Thyroid gland (tissue), 4 donors: ENCODE measurements at regions not wholly inside any gene's neighbourhood (a gene's known extent, or its start where the extent isn't known, plus 50 kb on each side); places are given as distances from the start of the nearest gene placed in this dataset.

Source experiments
- DNase-seq, 2 donors: peaks; one replicate each; pipeline ENCODE4 v3.0.0-alpha.2; 2019
- H3K27ac ChIP-seq, 3 donors: fragments of 200-600 bp; sonication (generic); 1 replicate in 2 of 3; 2 replicates in 1 of 3; pipeline ENCODE4 v1.5.1; 2016 to 2019; ENCODE audit warnings: mild to moderate bottlenecking in 1 of 3, moderate library complexity in 1 of 3
- H3K27me3 ChIP-seq: fragments of 200-600 bp; sonication (generic); one replicate; pipeline ENCODE4 v1.5.1; 2019
- H3K36me3 ChIP-seq, 2 donors: fragments of 200-600 bp; sonication (generic); one replicate each; pipeline ENCODE4 v1.5.1; 2016 to 2019
- H3K4me1 ChIP-seq, 2 donors: fragments of 200-600 bp; sonication (generic); one replicate each; pipeline ENCODE4 v1.5.1; 2017 to 2019
- H3K4me3 ChIP-seq, 3 donors: fragments of 200-600 bp; sonication (generic); replicated peaks in 1 of 3; 1 replicate in 2 of 3; 2 replicates in 1 of 3; pipeline ENCODE4 v1.5.1; 2016; ENCODE audit warnings: mild to moderate bottlenecking in 1 of 3
- H3K9me3 ChIP-seq: fragments of 200-600 bp; sonication (generic); one replicate; pipeline ENCODE4 v1.5.1; 2017
- CTCF ChIP-seq, 6 experiments: fragments of 200-600 bp in 3 of 6; fragments of 450-650 bp in 3 of 6; sonication (generic) in 3 of 6; IDR thresholded peaks; one replicate each; pipeline ENCODE4 v1.5.1; 2016 to 2019; ENCODE audit warnings: antibody characterized with exemption in 6 of 6, mild to moderate bottlenecking in 2 of 6, inconsistent platforms in 1 of 6, moderate library complexity in 1 of 6
- POLR2A ChIP-seq, 2 donors: fragments of 450-650 bp; IDR thresholded peaks; one replicate each; pipeline ENCODE4 v1.6.1; 2017; ENCODE audit warnings: antibody characterized with exemption in 2 of 2, mild to moderate bottlenecking in 2 of 2, moderate library complexity in 1 of 2
- WGBS, 2 donors: methylation state at CpG; one replicate each; pipeline ENCODE4 v1.1.5; 2017; 5-methylcytosine and 5-hydroxymethylcytosine counted together
- intact Hi-C: fragments of 100-400 bp; cut with DNase I; formaldehyde crosslinking; loops from one replicate; pipeline ENCODE4 v1.15.1; 2023

GRCh38 chr9:80557256-80557655, 985.5 kb downstream of the TLE4 start:
- no peaks in the 10 kb centered on the region for H3K4me1 ChIP-seq
- intact Hi-C loops, result no loop called here
- H3K36me3 ChIP-seq, result no peaks in the 10 kb centered on the region
- H3K27me3 ChIP-seq, result no peaks in the 10 kb centered on the region
- H3K4me3 ChIP-seq, result no peak overlapping the region
- 88 to 96% methylated on average over 1 of the region's 1 CpG for WGBS, 2 donors
- no peak for DNase-seq
- H3K27ac ChIP-seq, result no peak overlapping the region
- TF ChIP-seq CTCF (IDR thresholded peaks at IDR 0.05) (no peak), POLR2A (IDR thresholded peaks at IDR 0.05) (no peak)
- no peaks in the 10 kb centered on the region for H3K9me3 ChIP-seq

GRCh38 chr9:80556631-80557030, 984.9 kb downstream of the TLE4 start:
- no peak for DNase-seq
- no peaks in the 10 kb centered on the region for H3K27me3 ChIP-seq
- H3K9me3 ChIP-seq, result no peaks in the 10 kb centered on the region
- H3K4me1 ChIP-seq, result no peaks in the 10 kb centered on the region
- no peak overlapping the region for H3K4me3 ChIP-seq
- no peak overlapping the region for H3K27ac ChIP-seq
- no peaks in the 10 kb centered on the region for H3K36me3 ChIP-seq
- no peak for TF ChIP-seq POLR2A (IDR thresholded peaks at IDR 0.05)
- no peak for TF ChIP-seq CTCF (IDR thresholded peaks at IDR 0.05)
- intact Hi-C loops, result no loop called here

- Histone ChIP-seq H3K27ac (no peak overlapping the region), H3K4me3 (no peak overlapping the region), H3K36me3 (no peaks in the 10 kb centered on the region), H3K27me3 (no peaks in the 10 kb centered on the region), H3K4me1 (no peaks in the 10 kb centered on the region), H3K9me3 (no peaks in the 10 kb centered on the region)
- TF ChIP-seq CTCF (IDR thresholded peaks at IDR 0.05), result no peak
- no peak for TF ChIP-seq POLR2A (IDR thresholded peaks at IDR 0.05)
- intact Hi-C loops, result no loop called here
- WGBS, 2 donors, result 42 to 84% methylated on average over 2 of the region's 2 CpGs
- no peak for DNase-seq
Measured at GRCh38 chr9:80555782-80556325, 984.1 kb downstream of the TLE4 start.

GRCh38 chr9:80554856-80555255, 983.1 kb downstream of the TLE4 start:
- no peaks in the 10 kb centered on the region for H3K27me3 ChIP-seq
- TF ChIP-seq CTCF (IDR thresholded peaks at IDR 0.05) (no peak), POLR2A (IDR thresholded peaks at IDR 0.05) (no peak)
- H3K36me3 ChIP-seq, result no peaks in the 10 kb centered on the region
- intact Hi-C loops, result no loop called here
- no peak overlapping the region for H3K27ac ChIP-seq
- no peaks in the 10 kb centered on the region for H3K9me3 ChIP-seq
- H3K4me1 ChIP-seq, result no peaks in the 10 kb centered on the region
- H3K4me3 ChIP-seq, result no peak overlapping the region
- no peak for DNase-seq

- Histone ChIP-seq H3K27me3 (no peaks in the 10 kb centered on the region), H3K9me3 (no peaks in the 10 kb centered on the region), H3K27ac (no peak overlapping the region), H3K4me3 (no peak overlapping the region), H3K4me1 (no peaks in the 10 kb centered on the region), H3K36me3 (no peaks in the 10 kb centered on the region)
- intact Hi-C loops, result no loop called here
- whole genome bisulfite sequencing, 2 donors, result 87 to 89% methylated on average over 3 of the region's 3 CpGs
- TF ChIP-seq POLR2A (IDR thresholded peaks at IDR 0.05) (no peak), CTCF (IDR thresholded peaks at IDR 0.05) (peak in 1 of 6 experiments; percentile 0)
- DNase-seq, result no peak
Measured at GRCh38 chr9:80554301-80554700, 982.5 kb downstream of the TLE4 start.
